Heart left ventricle (tissue), 13 donors: ENCODE measurements at regions not wholly inside any gene's neighbourhood (a gene's known extent, or its start where the extent isn't known, plus 50 kb on each side); places are given as distances from the start of the nearest gene placed in this dataset.

ENCODE experiments used
- CTCF ChIP-seq, 12 donors: fragments of 200-600 bp; sonication (generic) in 4 of 12; IDR thresholded peaks; one replicate each; pipeline versions ENCODE4 v1.5.0 to v1.8.0; 2018 to 2022; ENCODE audit warnings: antibody characterized with exemption in 12 of 12, mild to moderate bottlenecking in 5 of 12
- POLR2A ChIP-seq, 2 donors: fragments of 450-650 bp; IDR thresholded peaks; one replicate each; pipeline ENCODE4 v1.6.1; 2017; ENCODE audit warnings: antibody characterized with exemption in 2 of 2, mild to moderate bottlenecking in 2 of 2, moderate library complexity in 2 of 2
- donor health status: ischemic (EF 13 %, LVEDD 7.1; RV severe dilation, severe dysfunction).
- donor health status: DM: no; HTN: yes; CAD: no.
- donor health status: DM: no; HTN: no; CAD: no.
- donor health status: ischemic (EF 25% LVEDD 6.9; RV normal size, moderate dysfunction).
- donor health status: ischemic (EF 25% LVEDD 5.7; RV mildly dilated, moderate dysfunction).
- donor health status: ischemic (EF 35%, LVEDD 5.7; RV mildly dilated, moderate dysfunction).
- donor health status: nonischemic (EF 11% LVEDD 7.7; RV severe dilation, severe dysfunction).
- donor health status: DM: yes; HTN: yes; CAD: no.
- donor health status: PGD.
- donor health status: ischemic (EF 29% LVEDD 5.4; RV normal size, mild dysfunction).
- donor health status: nonischemic (EF 23%, LVEDD 6.1; RV moderate dilation, normal function).

GRCh38 chr7:155184923-155185322, 112.8 kb upstream of the INSIG1 start:
- TF ChIP-seq CTCF (IDR thresholded peaks at IDR 0.05) (no peak), POLR2A (IDR thresholded peaks at IDR 0.05) (no peak)
